AG09319 (cell line): ENCODE measurements at regions not wholly inside any gene's neighbourhood (a gene's known extent, or its start where the extent isn't known, plus 50 kb on each side); places are given as distances from the start of the nearest gene placed in this dataset.

Experiments
- DNase-seq: peaks from one replicate; pipeline ENCODE4 v3.0.0-alpha.2; 2010; ENCODE audit warnings: low read depth; ENCODE audit errors: extremely low read depth
- TF ChIP-seq, protein P1 (sequence below): IDR thresholded peaks from 2 replicates; pipeline ENCODE4 v1.5.1; 2011; ENCODE audit warnings: low read depth, mild to moderate bottlenecking, inconsistent platforms, low read length, moderate library complexity

DNA sequence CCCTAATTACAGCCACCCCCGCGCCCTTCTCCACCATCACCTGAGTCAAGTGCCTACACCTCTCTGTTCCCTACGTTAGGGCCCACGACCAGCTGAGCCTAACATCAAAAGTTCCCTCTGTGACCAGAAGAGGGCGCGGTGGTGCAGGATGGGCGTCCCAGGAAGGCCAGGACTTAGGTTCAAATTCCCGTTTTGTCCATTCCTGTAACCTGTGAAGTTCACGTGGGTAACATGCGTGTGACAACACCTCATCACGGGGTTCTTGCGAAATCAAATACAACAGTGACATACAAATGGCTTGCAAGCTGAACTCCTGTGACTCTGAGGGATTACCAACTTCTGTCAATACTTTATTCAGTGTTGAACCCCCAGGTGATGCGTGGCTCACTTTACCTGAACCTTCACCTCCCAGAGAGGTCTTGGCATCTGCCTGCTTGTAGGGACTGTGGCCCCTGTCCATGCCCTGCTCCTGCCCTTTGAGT, 207.9 kb downstream of the ARL4C start:
- DNase-seq = no peak
- TF ChIP-seq, protein P1, sequence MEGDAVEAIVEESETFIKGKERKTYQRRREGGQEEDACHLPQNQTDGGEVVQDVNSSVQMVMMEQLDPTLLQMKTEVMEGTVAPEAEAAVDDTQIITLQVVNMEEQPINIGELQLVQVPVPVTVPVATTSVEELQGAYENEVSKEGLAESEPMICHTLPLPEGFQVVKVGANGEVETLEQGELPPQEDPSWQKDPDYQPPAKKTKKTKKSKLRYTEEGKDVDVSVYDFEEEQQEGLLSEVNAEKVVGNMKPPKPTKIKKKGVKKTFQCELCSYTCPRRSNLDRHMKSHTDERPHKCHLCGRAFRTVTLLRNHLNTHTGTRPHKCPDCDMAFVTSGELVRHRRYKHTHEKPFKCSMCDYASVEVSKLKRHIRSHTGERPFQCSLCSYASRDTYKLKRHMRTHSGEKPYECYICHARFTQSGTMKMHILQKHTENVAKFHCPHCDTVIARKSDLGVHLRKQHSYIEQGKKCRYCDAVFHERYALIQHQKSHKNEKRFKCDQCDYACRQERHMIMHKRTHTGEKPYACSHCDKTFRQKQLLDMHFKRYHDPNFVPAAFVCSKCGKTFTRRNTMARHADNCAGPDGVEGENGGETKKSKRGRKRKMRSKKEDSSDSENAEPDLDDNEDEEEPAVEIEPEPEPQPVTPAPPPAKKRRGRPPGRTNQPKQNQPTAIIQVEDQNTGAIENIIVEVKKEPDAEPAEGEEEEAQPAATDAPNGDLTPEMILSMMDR = peak; percentile 63

DNA sequence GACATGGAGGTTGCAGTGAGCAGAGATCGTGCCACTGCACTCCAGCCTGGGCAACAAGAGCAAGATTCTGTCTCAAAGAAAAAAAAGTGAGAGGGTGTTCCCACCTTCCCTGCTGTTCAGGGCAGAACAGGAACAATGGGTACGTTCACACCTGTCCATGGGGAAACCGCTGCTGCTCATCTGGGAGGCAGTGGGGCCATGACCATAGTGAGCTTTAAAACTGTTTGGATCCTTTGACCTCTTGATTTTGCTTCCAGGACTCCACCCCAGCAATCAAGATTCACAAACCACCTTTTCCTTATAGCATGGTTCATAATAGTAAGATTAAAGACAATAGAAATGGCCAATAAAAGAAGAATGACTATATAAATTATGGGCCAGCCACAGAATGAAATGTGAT, 209.2 kb downstream of the ARL4C start:
- TF ChIP-seq, protein P1 = no peak
- DNase-seq = no peak

DNA sequence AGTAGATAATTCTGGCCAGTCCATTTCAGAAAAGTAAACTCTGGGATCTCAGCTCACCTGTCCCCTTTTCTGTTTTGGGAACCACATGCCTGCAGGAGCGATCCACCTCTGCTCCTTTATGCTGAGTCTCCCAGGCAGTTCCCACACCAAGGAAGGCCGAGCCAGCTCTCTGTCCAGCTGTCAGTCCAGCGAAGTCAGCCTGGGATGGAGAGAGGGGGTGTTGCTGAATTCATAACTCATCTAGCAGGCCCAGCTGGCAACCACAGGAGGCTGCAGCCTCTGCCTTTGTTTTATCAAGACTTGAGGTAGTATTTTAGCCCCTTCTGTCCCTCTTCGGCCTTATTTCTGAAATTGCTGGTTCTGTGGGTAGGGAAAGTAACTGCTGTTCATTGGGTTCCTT, 209.9 kb downstream of the ARL4C start:
- TF ChIP-seq, protein P1 = no peak
- DNase-seq = no peak

DNA sequence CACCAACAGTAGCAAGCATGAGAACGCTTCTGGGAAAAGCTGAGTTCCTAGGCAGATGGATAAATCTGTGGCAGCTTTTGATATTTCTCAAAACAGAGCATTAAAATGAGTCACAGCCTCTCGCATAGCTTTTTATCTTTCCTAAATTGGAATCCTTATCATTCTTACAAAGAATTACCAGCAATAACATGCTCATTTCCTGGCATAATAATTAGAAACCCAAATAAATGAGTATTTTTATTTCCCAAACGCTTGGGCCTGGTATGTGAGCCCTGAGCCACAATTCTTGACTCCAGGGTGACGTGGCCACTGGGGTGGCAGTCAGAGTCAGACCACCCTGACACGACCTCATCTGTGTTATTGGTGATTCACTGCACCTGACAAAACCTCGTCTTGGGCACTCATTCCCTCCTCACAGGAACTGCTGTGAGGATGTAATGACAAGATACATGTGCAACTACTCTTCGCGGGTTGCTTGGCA, 210.7 kb downstream of the ARL4C start:
- TF ChIP-seq, protein P1 = no peak
- DNase-seq = no peak

DNA sequence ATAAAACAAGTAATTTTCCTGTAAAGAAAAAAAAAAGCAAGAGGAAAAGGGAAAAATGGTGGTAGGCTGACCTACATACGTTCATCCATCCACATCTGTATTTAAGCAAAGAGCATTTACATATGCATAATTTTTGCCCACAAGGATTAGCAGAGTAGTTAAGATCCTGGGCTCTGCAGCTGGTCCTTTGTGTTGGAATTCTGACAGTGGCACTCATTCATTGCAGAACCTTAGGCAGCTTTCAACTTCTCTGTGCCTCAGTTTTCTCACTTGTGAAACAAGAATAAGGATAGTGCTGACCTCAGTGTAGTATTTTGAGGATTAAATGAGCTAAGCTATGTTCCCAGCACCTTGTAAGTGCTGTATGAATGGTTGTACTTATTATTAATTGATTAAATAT, 211.3 kb downstream of the ARL4C start:
- DNase-seq = no peak
- TF ChIP-seq, protein P1 = no peak

DNA sequence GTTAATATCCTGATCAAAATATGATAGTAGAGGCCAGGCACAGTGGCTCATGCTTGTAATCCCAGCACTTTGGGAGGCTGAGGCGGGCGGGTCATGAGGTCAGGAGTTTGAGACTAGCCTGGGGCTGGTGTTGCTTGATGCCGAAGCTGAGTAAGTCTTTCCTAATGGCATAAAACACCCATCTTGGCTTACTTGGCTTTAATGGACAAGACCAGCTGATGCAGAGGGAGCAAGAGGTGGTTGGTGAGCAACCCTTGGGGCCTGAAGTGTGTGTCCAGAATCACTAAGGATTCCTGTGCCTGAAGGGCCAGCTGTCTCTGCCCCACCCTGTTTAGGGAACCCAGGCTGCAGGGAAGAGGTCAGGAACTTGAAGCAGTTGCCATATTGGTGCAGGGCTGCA, 217.2 kb downstream of the ARL4C start:
- TF ChIP-seq, protein P1 = no peak
- DNase-seq = no peak

DNA sequence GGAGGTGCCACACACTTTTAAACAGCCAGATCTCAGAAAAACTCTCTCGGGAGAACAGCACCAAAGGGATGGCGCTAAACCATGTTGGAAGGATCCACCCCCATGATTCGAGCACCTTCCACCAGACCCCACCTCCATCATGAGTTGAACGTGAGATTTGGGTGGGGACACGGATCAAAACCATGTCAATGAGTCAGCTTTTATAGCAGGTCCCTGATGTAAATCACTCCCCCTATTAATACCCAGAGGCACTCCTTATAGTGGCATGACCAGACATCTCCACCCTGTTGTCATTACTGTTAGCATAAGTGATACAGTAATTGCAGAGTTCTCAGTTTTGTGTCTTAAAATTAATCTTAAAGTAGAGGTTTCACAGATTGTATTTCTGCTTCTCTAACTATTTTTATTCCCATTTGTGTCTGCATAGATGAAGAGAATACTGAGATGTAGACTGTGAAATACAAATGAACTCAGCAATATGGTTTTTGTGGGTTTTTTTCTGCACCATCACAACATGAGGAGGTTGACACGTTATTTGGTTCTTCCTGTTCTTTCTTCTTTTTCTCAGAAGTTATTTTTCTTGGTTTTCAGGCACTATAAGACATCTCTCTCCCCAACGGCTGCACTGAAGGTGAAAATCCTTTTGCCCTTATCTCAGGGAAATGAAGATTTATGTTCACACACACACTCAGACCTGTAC, 218.2 kb downstream of the ARL4C start:
- DNase-seq = no peak
- TF ChIP-seq, protein P1 = no peak
